Endothelial cell of hepatic sinusoid (primary cell): ENCODE measurements at regions not wholly inside any gene's neighbourhood (a gene's known extent, or its start where the extent isn't known, plus 50 kb on each side); places are given as distances from the start of the nearest gene placed in this dataset.

ENCODE experiments used
- in situ Hi-C: cut with HindIII; loops from 2 replicates; pipeline ENCODE4 v1.10.0; 2017; ENCODE audit warnings: low sequenced_read_pairs

DNA sequence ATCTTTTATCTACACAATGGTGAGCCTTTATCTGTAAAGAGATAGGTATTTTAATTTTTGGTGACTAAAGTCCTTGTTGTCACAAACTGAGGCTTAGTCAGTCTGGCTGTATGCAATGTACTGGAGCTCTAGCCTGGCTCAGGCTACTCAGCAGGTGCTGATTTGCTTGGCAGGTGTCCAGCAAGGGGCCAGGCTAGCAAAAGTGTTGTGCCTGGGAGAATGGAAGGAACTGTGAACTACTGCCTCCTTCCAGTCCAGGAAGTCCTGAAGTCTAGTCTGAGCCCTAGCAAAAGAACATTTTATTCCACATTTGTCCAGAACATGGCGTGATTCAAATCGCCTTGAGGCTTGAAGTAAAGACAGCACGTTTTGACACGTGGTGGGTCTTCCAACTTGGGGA is 260.5 kb downstream of the CCDC85A start:
- in situ Hi-C loops: no loop called here

DNA sequence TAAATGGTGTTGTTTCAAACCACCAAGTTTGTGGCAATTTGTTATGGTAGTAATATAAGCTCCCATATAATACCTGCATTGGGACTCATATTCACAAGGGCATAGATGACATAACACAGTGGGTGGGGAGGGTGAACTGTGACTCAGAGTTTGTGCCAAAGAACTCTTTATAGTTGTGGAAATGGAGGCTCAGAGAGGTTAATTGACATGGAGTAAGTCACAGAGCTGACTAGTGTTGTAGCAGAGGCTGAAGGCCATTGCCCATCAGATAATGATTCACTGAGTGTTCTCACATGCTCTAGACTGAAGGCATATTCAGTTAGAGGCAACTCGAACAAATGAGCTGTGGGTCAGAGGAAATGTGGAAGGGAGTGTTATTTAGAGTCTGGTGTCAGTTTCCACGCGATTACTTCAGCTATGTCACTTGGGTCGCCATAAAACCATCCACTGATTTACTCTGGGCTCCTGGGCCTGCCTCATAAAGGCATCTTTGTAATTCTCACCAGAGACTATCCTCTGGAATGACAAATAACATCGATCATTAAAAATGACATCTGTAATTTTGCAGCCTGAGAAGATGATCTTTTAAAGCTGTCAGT is 264.7 kb downstream of the CCDC85A start:
- in situ Hi-C loops: no loop called here

DNA sequence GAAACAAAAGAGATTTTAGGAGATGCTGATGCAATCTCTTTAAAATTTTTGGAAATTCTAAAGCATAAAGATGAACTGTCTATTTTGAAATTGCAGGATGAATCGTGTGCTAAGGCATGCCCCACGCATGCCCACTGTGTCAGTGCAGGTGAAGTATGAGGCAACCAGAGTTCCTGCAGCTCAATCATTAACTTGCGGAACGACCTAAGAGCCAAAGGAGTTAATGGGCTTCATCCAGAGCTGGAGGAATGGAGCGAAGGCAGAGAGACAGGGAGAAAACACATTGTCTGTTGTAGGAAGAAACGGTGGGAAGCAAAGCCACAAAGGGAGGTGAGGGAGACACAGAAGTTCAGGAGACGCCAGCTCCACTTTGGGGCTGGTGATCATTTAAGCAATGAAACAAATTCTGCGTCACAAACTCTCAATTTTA is 265.2 kb downstream of the CCDC85A start:
- in situ Hi-C loops: no loop called here

DNA sequence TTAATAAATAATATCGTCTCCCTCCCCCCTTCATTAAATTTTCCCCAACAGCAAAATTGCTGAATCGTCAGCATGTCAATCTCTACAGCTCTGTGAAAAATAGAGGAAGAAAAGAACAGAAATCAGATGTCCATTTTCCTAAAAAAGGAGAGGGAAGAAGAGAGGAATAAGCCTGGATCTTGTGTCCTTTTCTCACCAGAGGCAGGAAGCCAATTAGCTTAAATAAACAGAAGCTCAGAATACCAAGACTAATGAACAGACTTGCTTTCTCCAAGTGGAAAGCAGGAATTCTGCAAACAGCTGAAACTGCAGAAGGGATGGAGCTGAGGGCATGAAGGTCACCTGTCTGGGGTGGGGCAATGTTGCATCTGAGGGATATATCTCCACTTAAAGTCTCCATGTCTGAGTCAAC is 265.7 kb downstream of the CCDC85A start:
- in situ Hi-C loops: no loop called here

DNA sequence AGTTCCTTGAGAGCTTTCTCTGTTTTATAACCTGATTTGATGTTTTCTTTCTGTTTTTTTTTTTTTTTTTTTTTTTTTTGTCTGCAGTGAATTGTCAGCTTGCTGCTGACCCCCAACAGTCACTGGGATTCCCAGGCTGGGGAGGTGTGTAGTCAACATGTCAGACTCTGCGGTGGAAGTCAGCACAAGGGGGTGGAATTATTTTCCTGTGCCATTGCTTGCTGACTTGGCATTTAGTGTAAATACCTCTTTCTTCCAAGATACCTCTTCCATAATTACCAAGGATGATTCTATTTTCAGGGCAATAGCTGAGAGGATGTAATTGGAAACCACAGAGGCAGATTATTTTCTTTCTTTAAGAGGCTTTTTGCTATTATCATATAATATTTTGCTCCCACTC is 266.3 kb downstream of the CCDC85A start:
- in situ Hi-C loops: no loop called here

DNA sequence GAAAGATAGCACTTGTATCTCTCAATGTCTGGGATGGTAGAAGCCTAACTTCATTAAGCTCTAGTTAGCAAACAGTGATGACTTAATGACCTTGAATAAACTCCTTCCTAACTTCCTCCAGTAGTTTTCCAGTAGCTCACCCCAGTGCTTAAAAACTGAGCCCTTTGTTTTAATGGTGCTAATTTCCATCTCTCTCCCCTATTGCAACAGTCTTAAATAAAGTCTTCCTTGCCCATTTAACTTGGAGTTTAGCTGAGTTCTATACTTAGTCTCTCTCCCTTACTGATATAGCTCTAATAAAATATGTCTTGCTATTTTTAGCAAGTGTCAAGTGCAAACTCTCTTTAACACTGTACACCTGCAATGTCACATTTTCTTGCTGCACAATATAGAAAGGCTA is 267.0 kb downstream of the CCDC85A start:
- in situ Hi-C loops: no loop called here

DNA sequence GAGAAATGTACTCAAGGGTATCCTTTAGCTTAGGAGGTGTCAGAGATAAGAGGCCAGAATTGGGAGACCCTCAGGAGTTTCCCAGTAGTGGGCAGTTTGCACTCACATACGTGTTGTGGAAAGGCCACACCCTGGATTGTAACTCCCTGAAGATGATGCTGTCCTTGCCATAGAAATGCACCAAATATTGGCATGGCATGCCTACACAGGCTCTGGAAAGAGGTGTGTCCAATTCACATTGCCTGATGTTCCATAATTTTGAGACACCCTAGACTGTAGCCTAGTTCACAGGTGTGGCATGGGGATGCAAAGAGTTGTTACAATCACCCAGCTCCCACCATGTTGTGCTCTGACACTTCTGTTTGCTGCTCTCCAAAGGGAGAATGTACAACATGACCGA is 271.9 kb downstream of the CCDC85A start:
- in situ Hi-C loops: no loop called here

DNA sequence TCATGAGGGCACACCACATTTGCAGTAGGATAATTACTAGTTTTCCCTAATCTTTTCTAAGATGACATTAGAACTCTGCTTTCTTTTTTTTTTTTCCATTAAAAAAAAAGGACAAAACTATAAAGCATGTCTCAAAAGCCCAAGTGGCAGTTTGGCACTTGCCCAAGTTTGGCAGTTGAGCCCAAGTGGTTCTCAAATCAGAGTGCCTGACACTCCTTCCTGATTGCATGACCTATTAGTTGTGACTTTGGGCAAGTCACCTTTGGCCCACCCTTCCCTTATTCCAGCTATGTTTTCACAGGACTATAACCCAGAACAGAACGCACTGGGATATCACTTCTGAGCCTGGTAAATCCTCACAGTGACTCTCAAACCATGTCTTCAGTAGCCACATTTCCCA is 273.0 kb downstream of the CCDC85A start:
- in situ Hi-C loops: no loop called here

DNA sequence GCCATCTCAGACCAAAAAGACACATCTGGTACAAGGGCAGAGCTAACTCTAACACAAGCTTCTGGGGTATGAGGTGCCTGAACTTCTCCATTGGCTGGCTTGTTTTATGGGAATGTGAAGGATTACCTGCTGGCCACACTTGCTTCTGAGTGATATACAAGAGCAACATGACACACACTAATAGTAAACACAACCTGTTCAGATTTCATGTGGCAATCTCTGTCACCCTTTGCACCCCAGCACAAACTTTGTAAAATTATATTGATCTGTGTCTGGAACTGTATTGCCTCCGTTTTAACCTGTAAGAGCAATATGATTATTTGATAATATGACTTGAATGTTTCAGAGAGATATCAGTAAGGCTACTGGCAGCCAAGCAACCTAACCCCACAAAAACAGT is 276.7 kb downstream of the CCDC85A start:
- in situ Hi-C loops: no loop called here

DNA sequence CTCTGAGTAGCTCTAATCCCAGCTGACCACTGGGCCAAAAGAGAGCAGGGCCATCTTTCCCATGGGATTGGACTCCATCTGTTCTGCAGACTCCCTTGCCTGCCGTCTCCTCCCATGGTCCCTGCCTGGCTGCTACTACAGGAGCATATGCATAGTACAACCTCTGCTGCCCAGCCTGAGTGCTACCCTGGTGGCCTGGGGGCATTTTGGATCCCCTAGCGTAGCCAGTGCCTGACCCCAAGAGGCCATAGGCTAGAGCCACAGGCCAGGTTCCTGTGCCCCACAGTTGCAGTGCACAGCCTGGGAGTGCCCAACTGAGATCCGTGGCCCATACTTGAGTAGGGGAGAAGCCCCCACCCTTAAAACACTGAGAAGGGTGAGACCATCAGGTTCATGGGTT is 280.3 kb downstream of the CCDC85A start:
- in situ Hi-C loops: no loop called here

DNA sequence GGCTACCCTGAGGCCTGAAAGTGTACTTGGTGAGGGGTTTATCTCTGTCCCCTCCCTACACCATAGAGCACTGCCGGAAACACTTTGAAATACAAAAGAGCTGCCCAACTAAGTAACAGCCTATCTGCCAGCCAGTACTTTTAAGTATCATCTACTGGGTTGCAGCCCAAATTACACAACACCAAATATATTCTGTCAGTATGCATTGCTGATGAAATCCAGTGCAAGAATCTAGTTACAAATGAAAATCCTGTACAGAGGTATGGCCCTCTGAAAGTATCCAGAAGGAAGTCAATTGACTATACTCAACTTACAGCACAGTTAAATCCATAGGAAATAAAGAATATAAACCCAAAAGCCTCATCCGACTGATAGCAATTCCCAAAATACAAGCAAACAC is 280.8 kb downstream of the CCDC85A start:
- in situ Hi-C loops: no loop called here

DNA sequence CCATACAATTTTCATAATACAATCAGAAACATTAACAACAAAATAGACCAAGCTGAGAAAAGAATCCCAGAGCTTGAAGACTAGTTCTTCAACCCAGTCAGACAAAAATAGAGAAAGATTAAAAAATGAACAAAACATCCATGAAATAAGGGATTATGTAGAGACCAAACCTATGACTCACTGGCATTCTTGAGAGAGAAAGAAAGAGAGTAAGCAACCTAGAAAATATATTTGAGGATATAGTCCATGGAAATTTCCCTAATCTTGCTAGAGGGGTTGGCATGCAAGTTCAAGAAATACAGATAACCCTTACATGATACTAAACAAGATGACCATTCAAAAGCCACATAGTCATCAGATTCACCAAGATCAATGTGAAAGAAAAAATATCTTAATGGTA is 281.7 kb downstream of the CCDC85A start:
- in situ Hi-C loops: no loop called here

DNA sequence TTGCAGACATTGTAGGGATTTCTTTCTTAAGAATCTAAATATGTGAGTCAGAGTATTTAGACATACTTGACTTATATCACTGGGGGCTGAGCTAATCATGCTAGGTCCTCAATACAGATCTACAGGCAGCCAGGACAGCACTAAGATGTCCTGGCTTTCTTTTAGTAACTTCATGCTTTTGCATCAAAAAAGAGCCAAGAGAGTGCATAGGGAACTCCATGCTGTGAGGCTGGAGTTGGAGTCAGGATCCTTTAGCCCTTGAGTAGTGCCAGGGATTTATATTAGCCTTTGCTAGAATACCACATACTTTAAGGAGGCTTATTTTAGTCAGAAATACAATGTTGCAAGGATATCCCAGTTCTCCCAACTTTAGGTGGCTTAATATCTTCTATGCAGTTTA is 289.7 kb downstream of the CCDC85A start:
- in situ Hi-C loops: no loop called here

DNA sequence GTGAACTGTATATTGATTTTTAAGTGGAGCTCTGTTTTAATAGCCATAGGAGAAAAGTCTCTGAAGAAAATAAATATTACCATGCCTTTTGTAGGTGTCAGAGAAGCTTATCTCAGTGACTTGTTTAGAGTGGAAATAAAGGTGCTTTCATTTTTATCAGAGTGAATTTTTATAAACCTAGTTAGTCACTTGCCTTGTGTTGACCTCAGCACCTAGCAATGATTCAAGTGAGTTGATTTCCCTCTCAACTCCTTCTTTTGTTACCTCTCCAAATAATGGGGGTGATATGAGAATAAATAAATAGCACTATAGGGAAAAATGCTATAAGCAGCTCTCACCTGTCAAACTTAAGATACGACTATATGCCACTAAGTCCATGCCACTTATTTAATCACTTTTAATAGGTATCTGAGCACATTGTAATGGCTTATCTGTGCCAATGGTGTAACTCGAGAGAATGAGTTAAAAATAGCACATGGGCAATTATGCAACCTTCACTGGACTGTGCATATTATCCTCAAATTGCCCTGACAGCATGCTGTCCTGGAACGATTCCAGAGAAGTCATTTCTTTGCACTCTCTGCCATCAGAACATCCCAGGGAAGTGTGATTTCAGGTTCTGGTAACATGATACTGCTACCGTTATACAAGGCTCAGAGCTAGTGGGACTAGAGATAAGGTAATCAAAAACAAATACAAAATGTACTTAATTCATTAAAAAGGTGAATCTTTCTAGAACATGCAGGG is 290.8 kb downstream of the CCDC85A start:
- in situ Hi-C loops: no loop called here

DNA sequence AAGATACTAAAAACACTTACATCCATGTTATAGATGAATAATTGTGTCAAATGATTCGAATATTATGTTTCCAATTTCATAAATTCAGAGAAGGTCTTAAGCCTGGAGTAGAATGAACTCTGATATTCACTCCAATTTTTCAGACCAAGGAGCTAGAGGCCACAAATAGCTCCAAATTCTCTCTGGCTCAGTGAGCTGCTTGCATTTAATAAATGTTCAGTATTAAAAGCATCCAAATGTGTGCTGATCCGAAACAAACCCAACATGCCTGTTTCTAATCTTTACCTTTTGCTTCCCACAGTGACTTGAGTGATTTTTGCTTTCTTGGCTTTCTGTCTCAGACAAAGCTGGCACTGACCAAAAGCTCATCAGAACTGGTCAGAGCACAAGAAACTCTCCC is 291.4 kb downstream of the CCDC85A start:
- in situ Hi-C loops: no loop called here

DNA sequence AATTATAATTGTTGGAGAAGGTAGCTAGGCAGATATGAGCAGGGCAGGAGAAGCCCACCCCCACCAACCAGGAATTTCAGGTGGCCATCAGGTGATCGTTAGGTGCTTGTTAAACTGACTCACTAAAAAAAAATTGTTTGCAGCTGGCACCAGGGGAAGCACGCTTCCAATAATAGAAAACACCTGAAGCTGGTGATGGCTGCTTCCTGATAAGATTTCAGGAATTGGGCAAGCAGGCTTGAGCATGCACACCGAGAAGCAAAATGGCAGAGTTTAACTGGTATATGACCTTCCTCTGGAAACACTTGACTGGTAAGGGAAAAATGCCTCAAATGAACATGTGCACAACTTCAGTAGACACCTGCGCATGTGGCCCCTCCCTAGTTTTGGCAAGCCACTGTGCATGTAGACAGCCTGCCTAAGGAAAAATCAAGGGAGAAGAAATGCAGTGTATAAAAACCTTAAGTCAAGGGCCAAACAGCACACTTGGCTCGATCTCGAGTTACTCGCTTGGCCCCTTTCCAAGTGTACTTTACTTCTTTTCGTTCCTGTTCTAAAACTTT is 292.8 kb downstream of the CCDC85A start:
- in situ Hi-C loops: no loop called here

DNA sequence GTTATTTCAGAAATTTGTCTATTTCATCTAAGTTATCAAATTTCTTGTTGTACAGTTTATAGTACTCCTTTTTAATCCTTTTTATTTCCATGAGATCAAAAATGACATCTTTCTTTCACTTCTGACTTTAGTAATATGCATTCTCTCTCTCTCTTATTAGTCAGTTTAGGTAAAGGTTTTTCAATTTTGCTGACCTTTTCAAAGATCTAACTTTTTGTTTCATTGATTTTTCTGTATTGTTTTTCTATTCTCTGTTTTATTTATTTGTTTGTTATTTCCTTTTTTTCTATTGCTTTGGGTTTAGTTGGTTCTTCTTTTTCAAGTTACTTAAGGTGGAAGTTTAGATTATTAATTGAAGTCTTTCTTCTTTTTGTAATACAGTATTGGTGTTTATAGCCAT is 294.2 kb downstream of the CCDC85A start:
- in situ Hi-C loops: no loop called here

DNA sequence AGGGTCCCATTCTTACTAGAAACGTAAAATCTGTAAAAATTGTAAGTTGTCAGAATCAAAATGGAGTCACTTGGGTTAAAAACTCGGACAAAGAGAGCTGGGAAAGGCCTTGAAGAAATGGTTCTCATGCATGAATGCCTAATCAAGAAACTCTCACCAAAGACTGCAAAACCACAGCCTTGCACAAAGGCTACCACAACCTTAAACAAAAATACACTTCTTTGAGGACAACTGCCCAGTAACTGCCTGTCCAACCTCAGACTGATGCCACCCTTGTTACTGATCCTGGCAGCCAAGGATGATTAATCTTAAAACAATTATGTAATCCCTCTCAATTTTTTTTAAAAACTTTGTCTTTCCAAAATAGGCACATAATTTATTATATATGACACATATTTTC is 299.3 kb downstream of the CCDC85A start:
- in situ Hi-C loops: no loop called here

DNA sequence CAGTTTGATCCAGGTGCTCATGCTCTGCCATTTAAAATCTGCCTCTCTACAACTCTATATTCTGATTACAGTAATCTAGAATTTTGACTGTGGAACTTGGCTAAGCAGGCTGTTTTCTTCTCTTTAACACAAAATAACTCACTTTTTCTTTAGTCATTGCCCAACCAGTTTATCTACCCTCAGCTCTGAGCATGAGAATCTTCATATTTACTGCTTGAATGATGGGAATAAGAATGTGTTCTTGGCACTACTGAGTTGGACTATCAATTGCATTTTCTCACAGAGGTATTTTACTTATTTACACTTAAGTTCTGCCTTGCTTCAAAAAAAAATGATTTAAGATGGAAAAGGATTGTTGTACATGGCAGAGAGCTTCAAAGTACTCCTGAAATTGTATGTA is 301.1 kb downstream of the CCDC85A start:
- in situ Hi-C loops: no loop called here

DNA sequence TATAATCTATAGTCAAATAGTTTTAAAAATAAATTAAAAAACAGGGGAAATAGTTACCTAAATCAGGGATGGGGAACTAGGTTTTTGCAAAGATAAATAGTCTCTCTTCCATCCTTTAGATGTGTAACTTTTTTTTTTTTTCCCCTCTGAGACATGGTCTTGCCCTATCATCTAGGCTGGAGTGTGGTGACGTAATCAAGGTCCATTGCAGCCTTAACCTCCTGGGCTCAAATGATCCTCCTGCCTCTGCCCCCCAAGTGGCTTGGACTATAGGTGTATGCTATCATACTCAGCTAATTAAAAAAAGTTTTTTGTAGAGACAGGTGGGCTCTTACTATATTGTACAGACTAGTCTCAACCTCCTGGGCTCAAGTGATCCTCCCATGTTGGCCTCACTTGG is 316.5 kb downstream of the CCDC85A start:
- in situ Hi-C loops: no loop called here

DNA sequence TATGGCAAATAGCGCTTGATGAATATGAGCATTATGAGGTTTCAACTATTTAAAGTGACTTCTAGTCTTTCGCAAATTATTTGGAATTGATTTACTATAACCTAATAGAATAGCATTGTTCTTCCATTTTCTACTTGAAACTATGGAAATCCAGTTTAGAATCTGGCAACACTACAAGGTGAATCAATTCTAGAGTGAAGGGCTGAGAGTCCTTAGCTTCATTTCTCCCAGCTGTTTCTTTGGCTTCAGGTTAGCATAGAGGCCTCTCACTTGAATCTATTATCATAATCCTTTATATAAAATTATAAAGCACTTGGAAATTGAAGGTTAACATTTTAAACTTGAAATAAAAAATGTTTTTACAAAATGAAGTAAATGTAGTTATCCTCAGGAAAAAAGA is 318.8 kb downstream of the CCDC85A start:
- in situ Hi-C loops: no loop called here

DNA sequence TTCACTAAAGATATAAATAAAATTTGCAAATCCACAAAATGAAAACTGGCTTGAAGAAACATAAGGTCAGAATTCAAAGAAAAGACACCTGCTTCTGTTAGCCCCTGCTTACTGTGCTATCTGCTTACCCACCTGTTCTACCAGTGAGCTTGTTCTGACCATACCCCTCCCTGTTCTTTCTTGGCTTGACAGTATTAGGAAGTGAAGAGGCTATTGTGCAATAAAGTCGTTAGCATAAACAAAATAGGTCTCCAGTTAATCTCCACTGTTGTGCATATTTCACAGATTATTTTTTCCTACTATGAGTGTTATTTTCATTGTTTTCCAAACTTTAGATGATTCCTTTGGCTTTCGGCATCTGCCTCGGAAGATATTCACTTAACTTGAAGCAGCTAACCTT is 322.1 kb downstream of the CCDC85A start:
- in situ Hi-C loops: no loop called here

DNA sequence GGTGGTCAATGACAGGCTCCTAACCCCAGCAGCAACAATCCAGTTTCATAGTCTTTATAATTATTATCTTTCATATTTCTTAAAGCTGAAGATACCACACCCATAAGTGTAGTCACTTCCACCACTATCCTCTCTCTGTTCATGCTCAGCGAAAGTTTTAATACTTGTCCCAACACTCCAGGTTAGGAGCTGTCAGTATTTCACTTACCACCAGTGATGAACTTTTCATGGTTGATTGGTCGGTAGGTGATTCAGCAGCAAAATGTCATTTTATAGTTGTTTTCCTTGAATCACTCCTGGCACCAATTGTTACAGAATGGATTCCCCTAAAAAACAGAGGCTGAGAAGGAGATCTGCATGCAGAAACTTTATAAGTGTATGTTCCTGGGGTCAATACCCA is 324.9 kb downstream of the CCDC85A start:
- in situ Hi-C loops: no loop called here
